ENCODE measurements at regions not wholly inside any gene's neighbourhood (a gene's known extent, or its start where the extent isn't known, plus 50 kb on each side); places are given as distances from the start of the nearest gene placed in this dataset.

- TF ChIP-seq POLR2A (IDR thresholded peaks at IDR 0.05; ENCODE audit: low read length) (no peak), GATA1 (IDR thresholded peaks at IDR 0.05; ENCODE audit: low read depth, low read length) (no peak)
These were observed 779.0 kb upstream of the COX7C start for GRCh38 chr5:85838781-85839180.

Data from erythroblast (primary cell).